HG03378 (cell line): ENCODE measurements at regions not wholly inside any gene's neighbourhood (a gene's known extent, or its start where the extent isn't known, plus 50 kb on each side); places are given as distances from the start of the nearest gene placed in this dataset.
"Not testable (repeated sequence)": the region's sequence is repeated elsewhere in the genome, so short reads cannot be mapped to it uniquely, and the experiment has no call there.

Experiments used
- ATAC-seq: cut with Tn5 transposase; IDR thresholded peaks from one replicate; pipeline ENCODE4 v1.9.1; 2021; ENCODE audit warnings: mild to moderate bottlenecking, moderate library complexity; ENCODE audit not compliant: unreplicated experiment

DNA sequence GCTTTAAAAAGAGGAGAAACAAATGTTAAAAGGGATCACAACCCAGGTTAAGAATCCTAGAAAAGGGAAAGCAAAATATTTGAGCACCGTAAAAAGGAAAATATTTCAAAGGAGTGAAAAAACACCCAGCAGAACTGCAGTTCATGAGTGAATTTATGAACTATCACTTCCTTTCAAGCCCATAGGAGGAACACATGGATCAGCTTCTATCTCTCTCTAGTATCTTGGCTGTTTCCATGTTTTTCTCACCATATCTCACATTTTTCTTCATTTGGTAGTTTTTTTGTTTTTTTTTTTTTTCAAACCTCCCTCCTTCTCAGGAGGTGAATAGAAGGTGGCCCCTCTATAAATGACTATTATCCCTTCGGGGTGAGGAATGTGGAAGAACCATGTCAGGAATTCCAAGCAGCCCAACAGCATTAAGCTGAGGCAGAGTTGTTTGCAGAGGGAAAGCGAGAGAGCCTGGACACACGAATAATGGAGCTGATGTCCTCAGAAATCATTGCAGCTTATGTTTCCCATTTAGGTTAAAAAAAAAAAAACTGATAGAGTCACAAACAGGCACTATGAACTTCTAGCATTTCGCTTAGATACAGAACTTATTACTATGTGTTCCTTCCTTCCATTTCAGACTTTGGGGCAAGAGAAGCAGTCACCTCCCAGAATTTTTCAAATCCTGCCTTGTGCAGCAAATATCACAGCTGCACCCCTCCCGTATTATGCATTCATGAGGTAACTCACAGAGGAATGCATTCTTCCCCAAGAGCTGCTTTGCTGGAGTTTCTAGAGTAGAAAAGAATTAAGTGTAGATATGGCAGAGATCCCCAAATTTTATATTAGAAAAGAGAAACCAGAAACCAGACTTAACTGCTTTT lies 315.6 kb downstream of the IRS1 start:
- no peak for ATAC-seq

DNA sequence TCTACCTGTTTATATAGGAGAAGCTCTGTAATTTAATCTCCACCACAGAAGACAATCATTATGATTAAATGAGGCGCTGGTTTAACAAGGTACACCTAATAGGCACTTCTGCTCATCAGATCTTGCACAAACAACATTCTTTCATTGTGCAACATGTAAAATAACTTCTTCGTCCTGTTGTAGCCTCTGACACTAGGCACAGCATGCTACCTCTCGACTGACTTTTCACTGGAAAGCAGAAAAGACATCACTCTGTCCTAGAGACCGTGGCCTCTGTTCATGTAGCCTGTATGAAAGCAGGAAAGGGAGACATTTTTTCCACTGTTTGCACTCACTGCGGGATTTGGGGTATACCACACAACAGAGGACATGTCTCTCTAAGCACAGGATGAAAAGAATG lies 316.5 kb downstream of the IRS1 start:
- ATAC-seq, result no peak

GRCh38 chr2:226478109-226478809 lies 321.4 kb downstream of the IRS1 start:
- ATAC-seq, result no peak

- ATAC-seq, result no peak
These were observed 322.2 kb downstream of the IRS1 start for GRCh38 chr2:226477221-226478108.

DNA sequence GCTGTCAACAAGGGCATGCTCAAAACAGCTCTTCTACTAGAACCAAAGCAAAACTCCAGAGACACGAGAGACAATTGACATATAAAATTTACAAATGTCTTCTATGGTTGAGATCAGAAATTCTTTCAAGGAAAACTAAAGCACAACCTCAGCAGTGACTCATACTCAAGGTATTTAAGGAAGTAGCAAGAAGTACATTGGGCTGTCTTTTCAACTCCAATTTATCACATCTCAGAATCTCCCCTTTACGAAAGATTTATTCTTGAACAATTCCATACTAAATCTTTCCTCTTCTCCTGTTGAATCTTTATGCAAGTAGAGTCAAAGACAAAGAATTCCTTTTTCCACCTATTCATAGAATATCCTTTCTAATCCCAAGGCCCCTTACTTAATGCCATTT lies 324.0 kb downstream of the IRS1 start:
- no peak for ATAC-seq

- no peak for ATAC-seq
These were observed 325.5 kb downstream of the IRS1 start for GRCh38 chr2:226474131-226474530.

DNA sequence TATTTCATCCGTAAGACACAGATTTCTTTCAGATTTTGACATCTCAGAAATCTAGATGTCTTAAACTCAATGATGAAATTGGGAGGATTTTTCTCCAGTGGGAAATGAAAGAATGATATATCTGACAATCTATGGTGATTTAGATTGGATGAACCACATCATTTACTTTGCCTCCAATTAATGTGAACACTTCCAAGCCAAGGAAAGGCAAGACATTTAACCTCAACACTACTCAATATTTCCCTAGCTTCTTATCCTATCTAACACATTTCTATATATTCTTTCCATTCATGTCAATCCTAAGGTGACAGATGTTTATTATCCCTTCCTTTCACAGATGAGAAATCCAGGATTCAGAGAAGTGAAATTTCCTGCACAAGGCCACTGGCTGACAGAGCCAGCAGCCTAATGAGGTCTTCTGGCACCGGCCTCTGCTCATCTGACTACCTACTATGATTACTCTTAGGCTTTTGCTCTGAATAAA lies 327.6 kb downstream of the IRS1 start:
- no peak for ATAC-seq

- no peak for ATAC-seq
These were observed 332.0 kb downstream of the IRS1 start for GRCh38 chr2:226467633-226468032.

GRCh38 chr2:226467221-226467620 lies 332.4 kb downstream of the IRS1 start:
- ATAC-seq, result no peak

DNA sequence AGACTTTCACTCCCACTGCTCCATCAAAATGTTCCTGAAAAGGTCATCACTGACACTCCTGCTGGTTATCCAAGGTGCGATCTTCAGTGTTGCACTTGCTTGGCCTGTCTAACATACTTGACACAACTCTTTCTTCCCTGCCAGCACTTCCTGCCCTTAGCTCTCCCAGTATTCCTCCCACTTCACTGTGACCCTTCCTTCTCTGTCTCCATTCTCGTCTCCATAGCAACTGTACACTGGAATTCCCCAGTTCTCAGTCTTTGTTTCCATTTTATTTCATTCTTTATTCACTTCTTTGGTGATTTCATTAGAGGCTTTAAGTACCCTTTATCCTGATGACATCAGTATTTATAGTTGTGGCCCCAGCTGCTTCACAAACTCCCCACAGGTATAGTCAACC lies 333.0 kb downstream of the IRS1 start:
- ATAC-seq, result no peak

DNA sequence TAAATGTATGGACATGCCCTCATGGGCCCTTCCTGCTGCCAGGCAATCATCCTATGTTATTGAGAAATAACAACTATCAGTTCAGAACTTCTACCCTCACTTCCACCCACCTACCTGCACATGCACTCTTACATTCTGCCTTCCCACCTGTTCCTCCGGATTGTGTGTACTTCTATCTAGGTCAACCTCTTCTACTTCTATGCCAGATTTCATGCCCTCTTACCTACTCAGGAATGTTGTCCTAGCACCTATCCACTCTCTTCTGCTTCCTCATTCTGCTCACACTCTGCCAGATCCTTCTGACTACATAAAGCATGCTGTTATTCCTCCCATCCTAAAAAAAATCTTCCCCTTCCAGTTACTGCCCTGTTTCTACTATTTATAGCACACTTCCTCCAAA lies 333.5 kb downstream of the IRS1 start:
- no peak for ATAC-seq

- ATAC-seq, result no peak
These were observed 335.2 kb downstream of the IRS1 start for GRCh38 chr2:226464380-226464779.

GRCh38 chr2:226463154-226463553 lies 336.5 kb downstream of the IRS1 start:
- no peak for ATAC-seq

DNA sequence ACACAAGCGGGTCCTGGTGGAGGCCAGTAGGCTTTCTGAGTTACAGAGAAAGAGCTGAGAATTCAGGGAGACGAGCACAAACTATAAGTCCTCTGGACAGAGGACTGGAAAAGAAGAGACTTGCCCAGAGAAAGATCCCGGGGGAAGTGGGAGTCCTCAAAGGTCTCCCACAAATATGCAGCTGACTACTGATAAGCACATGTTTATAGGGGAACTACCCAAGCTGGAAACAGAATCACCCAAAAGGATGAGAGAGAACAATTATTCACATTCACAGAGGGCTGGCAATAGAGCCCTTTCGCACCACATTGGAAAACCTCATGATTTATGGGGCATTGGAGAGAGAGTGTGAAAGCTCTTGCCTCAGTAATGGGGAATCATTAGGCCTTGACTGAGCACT lies 337.6 kb downstream of the IRS1 start:
- ATAC-seq, result no peak

DNA sequence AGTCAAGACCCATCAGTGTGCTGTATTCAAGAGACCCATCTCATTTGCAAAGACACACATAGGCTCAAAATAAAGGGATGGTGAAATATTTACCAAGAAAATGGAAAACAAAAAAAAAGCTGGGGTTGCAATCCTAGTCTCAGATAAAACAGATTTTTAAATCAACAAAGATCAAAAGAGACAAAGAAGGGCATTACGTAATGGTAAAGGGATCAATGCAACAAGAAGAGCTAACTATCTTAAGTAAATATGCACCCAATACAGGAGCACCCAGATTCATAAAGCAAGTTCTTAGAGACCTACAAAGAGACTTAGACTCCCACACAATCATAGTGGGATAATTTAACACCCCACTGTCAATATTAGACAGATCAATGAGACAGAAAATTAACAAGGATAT lies 343.5 kb downstream of the IRS1 start:
- ATAC-seq, result not testable (repeated sequence)

GRCh38 chr2:226452768-226453167 lies 346.9 kb downstream of the IRS1 start:
- no peak for ATAC-seq

DNA sequence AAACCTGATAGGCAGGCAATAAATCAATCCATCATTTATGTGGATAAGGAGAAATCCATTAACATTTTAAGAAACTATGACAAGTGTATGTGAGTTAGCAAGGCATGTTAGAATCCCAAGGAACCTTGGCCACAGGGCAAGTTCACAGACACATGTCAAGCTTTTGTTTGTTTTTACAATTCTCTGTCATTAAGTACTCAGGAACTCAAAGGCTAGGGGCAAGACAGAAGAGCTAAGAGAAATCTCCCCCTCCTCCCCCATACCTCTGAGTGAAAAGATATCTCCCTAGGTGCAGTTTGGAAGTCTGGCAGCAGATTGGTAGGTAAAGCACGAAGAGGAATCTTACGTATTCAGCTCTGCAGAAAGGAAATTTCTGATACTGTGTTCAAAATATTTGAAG lies 348.1 kb downstream of the IRS1 start:
- no peak for ATAC-seq

- ATAC-seq, result no peak
These were observed 349.5 kb downstream of the IRS1 start for GRCh38 chr2:226450141-226450540.

GRCh38 chr2:226447338-226448300 lies 352.0 kb downstream of the IRS1 start:
- no peak for ATAC-seq

DNA sequence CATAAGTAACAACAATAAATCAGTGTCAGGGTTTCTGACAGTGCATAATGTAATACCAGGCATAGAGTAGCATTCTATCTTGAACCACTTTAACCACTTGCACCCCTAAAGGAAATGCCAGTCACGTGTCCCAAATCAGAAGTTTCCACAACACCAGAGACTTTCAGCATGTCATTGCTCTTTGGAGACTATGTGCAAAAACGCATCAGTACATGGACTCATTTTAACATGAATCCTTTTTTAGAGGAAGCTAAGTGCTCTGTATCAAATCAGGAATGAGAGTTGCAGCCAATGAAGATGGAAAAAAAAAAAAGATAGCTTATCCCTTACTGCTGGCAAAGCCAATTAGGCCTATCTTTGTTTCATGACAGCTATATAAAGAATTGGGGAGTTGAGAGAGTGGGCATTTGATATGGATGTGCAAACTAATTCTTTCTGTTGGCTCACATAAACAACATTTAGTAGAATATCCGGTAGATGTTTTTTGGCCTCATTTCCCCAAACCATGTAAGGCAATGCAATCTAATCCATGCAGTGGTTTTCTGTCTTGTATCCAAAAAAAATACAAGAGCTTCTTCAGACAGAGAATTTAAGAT lies 353.1 kb downstream of the IRS1 start:
- ATAC-seq, result no peak
